ENCODE measurements at regions not wholly inside any gene's neighbourhood (a gene's known extent, or its start where the extent isn't known, plus 50 kb on each side); places are given as distances from the start of the nearest gene placed in this dataset.

DNA sequence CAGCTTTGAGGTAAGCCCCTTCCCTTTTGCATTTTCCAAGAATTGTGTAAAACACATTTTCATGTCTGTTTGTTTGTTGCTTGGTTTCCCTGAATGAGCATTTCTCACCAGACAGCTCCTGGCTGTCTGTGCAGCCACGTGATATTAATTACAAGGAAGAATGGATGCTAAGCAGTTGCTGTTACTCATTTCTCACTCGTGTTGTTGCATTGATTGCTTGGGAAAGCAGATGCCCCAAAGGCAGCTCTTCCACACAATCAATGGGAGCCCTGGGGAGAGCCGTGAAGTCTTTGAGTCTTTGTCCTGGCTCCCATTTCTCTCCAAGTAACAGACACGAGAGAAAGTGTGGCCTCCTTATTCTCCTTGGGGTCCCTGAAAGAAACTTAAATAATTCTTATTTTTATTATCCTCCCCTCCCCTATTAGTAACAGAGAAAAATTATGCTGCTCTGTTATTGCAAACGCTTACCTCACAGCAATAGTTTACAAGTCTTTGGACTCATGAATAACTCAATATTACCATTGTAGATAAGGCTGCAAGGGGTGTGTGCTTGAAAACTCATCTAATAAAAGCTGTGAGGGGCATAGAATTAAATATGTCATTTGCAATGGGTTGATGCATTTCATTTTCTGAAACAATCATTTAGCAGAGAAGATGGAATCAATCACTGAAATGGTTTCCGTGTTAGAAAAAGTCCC, 127.7 kb upstream of the CAMK1G start:
- FAIRE-seq (no peak), DNase-seq (ENCODE audit: insufficient read length, low spot score) (no peak)
- TF ChIP-seq, protein P1, sequence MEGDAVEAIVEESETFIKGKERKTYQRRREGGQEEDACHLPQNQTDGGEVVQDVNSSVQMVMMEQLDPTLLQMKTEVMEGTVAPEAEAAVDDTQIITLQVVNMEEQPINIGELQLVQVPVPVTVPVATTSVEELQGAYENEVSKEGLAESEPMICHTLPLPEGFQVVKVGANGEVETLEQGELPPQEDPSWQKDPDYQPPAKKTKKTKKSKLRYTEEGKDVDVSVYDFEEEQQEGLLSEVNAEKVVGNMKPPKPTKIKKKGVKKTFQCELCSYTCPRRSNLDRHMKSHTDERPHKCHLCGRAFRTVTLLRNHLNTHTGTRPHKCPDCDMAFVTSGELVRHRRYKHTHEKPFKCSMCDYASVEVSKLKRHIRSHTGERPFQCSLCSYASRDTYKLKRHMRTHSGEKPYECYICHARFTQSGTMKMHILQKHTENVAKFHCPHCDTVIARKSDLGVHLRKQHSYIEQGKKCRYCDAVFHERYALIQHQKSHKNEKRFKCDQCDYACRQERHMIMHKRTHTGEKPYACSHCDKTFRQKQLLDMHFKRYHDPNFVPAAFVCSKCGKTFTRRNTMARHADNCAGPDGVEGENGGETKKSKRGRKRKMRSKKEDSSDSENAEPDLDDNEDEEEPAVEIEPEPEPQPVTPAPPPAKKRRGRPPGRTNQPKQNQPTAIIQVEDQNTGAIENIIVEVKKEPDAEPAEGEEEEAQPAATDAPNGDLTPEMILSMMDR (IDR thresholded peaks at IDR 0.05; ENCODE audit: insufficient read depth, missing control alignments), result no peak

DNA sequence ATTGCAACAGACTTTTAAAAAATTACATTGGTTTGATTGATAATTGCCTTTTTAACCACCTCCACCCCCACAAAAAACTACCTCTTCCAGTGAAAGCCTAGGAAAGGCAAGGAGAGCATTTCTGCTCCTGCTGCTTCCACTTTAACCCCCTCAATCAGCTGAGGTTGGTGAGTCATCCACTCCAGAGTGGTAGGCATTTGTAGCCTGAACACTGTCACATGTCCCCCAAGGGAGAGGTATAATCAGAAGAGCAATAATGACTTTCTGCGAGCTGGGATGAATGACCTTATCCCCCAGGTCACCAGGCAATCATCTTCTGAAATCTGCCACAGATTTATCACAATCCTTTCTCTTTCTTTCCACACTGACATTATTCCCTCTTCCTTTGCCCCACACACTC, 126.6 kb upstream of the CAMK1G start:
- DNase-seq (ENCODE audit: insufficient read length, low spot score) (no peak), FAIRE-seq (no peak)
- TF ChIP-seq, protein P1 (IDR thresholded peaks at IDR 0.05; ENCODE audit: insufficient read depth, missing control alignments), result no peak

DNA sequence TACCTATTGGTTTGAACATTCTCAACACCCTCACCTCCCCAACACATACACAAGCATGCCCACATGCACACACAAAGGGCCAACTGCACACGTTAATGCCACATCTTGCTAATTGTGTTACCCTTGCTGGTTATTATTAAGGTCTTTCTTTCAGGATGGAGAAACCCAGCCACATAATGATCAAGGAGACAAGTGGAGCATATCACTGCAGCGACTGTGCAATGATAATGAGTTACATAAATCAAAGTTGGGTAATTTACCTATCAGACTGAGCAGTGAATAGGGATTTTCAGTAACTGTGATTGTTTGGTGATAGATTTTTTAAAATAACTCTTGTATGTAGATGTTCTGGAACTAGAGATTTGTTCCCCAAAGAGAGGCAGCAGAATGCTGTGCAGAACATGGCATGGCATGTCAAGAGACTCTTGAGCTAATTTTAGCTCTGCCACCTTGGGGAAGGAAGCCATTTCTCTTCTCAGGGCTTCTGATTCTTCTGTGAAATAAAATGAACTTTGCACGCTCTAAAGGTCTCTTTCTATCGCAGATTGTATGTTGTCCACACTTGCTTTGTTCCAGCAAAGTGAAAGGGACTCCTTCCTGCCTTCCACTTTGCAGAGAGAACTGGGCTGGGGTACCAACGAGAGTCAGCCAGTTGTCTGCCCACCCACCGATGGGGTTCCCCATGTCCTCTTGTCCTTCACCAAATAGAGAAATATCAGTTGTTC, 126.0 kb upstream of the CAMK1G start:
- DNase-seq (ENCODE audit: insufficient read length, low spot score) (no peak), FAIRE-seq (no peak)
- TF ChIP-seq, protein P1 (IDR thresholded peaks at IDR 0.05; ENCODE audit: insufficient read depth, missing control alignments), result no peak

DNA sequence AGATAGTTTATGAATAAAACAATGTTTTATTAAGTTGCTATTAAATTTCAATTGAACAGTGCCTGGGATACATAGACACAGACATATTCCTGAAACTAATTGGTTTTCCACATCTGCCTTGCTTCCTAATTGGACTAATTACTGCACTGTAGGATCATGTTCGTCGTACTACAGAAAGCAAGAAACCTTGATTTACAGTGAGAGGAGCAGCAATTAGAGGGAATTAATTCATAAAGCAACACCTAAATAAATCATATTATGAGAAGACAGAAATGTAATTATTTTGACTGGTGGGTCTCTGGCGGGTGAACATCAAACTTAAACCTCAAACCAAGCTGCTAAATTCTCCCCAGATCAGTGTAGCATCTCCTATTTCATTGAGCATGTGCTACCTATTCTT, 124.6 kb upstream of the CAMK1G start:
- FAIRE-seq, result no peak
- TF ChIP-seq, protein P1 (IDR thresholded peaks at IDR 0.05; ENCODE audit: insufficient read depth, missing control alignments), result no peak
- no peak for DNase-seq (ENCODE audit: insufficient read length, low spot score)

DNA sequence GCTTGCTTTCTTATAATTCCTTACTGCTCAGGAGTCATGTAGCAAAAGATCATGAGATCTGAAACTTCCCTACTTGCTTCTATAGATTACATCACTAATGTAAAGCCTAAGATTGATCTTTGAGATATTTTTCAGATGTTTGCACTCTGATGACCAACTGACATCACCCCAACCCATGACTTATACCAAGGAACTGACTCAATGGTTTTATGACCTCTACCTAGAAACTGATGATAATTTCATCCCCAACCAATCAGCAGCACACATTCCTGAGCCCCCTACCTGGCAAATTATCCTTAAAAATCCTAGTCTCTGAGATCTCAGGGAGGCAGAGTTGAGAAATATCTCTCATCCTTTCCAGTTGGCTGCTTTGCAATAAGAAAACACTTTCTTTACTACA, 122.3 kb upstream of the CAMK1G start:
- DNase-seq (ENCODE audit: insufficient read length, low spot score), result no peak
- TF ChIP-seq, protein P1 (IDR thresholded peaks at IDR 0.05; ENCODE audit: insufficient read depth, missing control alignments), result no peak
- no peak for FAIRE-seq

DNA sequence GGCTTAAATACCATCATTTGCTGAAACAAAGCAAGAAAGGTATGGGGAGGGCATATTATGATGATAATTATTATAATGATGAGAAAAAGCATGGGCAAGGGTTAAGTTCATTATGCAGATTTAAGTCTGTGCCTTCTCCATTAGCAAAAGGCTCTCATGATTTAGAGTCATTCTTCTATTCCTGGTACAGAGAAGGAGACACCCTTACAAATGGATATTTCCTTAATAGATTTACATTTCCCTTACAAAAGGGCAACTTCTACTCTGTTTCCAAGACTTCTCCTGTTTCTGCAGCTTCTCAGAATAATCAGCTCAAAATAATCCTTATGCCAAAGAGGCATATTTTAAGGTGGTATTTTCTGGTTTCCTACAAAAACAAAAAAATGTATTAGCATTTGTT, 121.1 kb upstream of the CAMK1G start:
- TF ChIP-seq, protein P1 (IDR thresholded peaks at IDR 0.05; ENCODE audit: insufficient read depth, missing control alignments), result no peak
- DNase-seq (ENCODE audit: insufficient read length, low spot score) (no peak), FAIRE-seq (no peak)

DNA sequence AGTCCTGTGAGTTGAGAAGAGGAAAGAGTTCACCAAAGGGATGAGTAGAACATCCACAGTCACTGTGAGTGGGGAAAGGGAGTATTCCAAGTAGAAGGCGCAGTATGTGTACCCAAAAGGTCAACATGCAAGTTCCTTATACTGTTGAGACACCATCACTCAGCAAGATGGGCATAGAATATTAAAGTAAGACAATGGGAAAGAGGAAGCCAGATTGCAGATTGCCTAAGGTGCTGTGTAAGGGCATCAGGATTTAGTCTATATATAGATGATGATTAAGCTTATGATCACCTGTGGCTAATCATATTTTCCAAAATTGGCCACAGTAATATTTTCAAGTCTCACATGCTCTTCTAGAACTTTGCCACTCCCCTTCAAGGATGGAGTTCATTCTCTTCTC, 120.1 kb upstream of the CAMK1G start:
- DNase-seq (ENCODE audit: insufficient read length, low spot score) (no peak), FAIRE-seq (no peak)
- TF ChIP-seq, protein P1 (IDR thresholded peaks at IDR 0.05; ENCODE audit: insufficient read depth, missing control alignments), result no peak
